Gastroesophageal sphincter (tissue), 4 donors: ENCODE measurements at regions not wholly inside any gene's neighbourhood (a gene's known extent, or its start where the extent isn't known, plus 50 kb on each side); places are given as distances from the start of the nearest gene placed in this dataset.

ENCODE experiments used
- ATAC-seq: fragments of 150-250 bp; one replicate; pipeline ENCODE4 v1.9.1; 2016; ENCODE audit warnings: mild to moderate bottlenecking, moderate library complexity
- H3K27ac ChIP-seq, 4 donors: fragments of 200-600 bp; sonication (generic) in 3 of 4; 1 replicate in 3 of 4; 2 replicates in 1 of 4; pipeline ENCODE4 v1.5.1; 2016 to 2019
- H3K27me3 ChIP-seq: fragments of 200-600 bp; sonication (generic); one replicate; pipeline ENCODE4 v1.5.1; 2019
- H3K36me3 ChIP-seq, 2 donors: fragments of 200-600 bp; sonication (generic); one replicate each; pipeline ENCODE4 v1.5.1; 2019; ENCODE audit warnings: control low read depth in 1 of 2
- H3K4me1 ChIP-seq, 3 donors: fragments of 200-600 bp; sonication (generic); 1 replicate in 2 of 3; 2 replicates in 1 of 3; pipeline ENCODE4 v1.5.1; 2016 to 2019; ENCODE audit warnings: control low read depth in 2 of 3
- H3K4me3 ChIP-seq, 2 donors: fragments of 200-600 bp; sonication (generic); one replicate each; pipeline ENCODE4 v1.5.1; 2019; ENCODE audit warnings: mild to moderate bottlenecking in 1 of 2, moderate library complexity in 1 of 2
- H3K9me3 ChIP-seq, 3 donors: fragments of 200-600 bp; sonication (generic); one replicate each; pipeline ENCODE4 v1.5.1; 2017 to 2019; ENCODE audit warnings: control low read depth in 2 of 3
- CTCF ChIP-seq, 4 experiments: fragments of 200-600 bp in 2 of 4; fragments of 450-650 bp in 2 of 4; sonication (generic) in 1 of 4; IDR thresholded peaks; one replicate each; pipeline ENCODE4 v1.5.1; 2017 to 2019; ENCODE audit warnings: antibody characterized with exemption in 4 of 4, mild to moderate bottlenecking in 2 of 4, moderate library complexity in 2 of 4
- EP300 ChIP-seq: sonication (generic); formaldehyde crosslinking; IDR thresholded peaks from one replicate; pipeline ENCODE4 v1.6.1; 2017; ENCODE audit warnings: antibody characterized with exemption, mild to moderate bottlenecking
- POLR2A ChIP-seq, 2 donors: fragments of 450-650 bp; IDR thresholded peaks; one replicate each; pipeline ENCODE4 v1.6.1; 2017; ENCODE audit warnings: antibody characterized with exemption in 2 of 2, mild to moderate bottlenecking in 2 of 2, moderate library complexity in 1 of 2
- POLR2AphosphoS5 ChIP-seq: sonication (generic); formaldehyde crosslinking; IDR thresholded peaks from one replicate; pipeline ENCODE4 v1.6.1; 2017; ENCODE audit warnings: antibody characterized with exemption
- WGBS, 2 donors: methylation state at CpG; one replicate each; pipeline ENCODE4 v1.1.5; 2018; ENCODE audit warnings: low coverage in 1 of 2; 5-methylcytosine and 5-hydroxymethylcytosine counted together

- H3K4me3 ChIP-seq = no peak overlapping the region
- WGBS, 2 donors = 40 to 100% methylated on average over 1 of the region's 11 CpGs
- TF ChIP-seq EP300 = no peak
- TF ChIP-seq CTCF (IDR thresholded peaks at IDR 0.05) = no peak
- TF ChIP-seq POLR2A (IDR thresholded peaks at IDR 0.05) = no peak
- no peak for TF ChIP-seq POLR2AphosphoS5
- H3K9me3 ChIP-seq = peaks cover 0 to 5% (median 0%) of the 10 kb centered on the region in 3 donors
- H3K36me3 ChIP-seq = no peaks in the 10 kb centered on the region
- peaks cover 6% of the 10 kb centered on the region for H3K27me3 ChIP-seq
- H3K4me1 ChIP-seq = no peaks in the 10 kb centered on the region
- no peak for ATAC-seq
- H3K27ac ChIP-seq = no peak overlapping the region
These were observed 94.6 kb upstream of the DIAPH3 start for GRCh38 chr13:60258349-60258748.

- TF ChIP-seq POLR2AphosphoS5 (no peak), EP300 (no peak), POLR2A (IDR thresholded peaks at IDR 0.05) (no peak), CTCF (IDR thresholded peaks at IDR 0.05) (no peak)
- H3K27me3 ChIP-seq = peaks cover 7% of the 10 kb centered on the region
- no peak overlapping the region for H3K27ac ChIP-seq
- no peak for ATAC-seq
- H3K36me3 ChIP-seq = no peaks in the 10 kb centered on the region
- peaks cover 0 to 6% (median 0%) of the 10 kb centered on the region in 3 donors for H3K9me3 ChIP-seq
- no peaks in the 10 kb centered on the region for H3K4me1 ChIP-seq
- no peak overlapping the region for H3K4me3 ChIP-seq
- 57% methylated on average over 1 of the region's 4 CpGs; no CpG with 5 or more reads in 1 of the 2 donors for WGBS, 2 donors
These were observed 96.7 kb upstream of the DIAPH3 start for GRCh38 chr13:60260440-60260839.

- Histone ChIP-seq H3K27ac (no peak overlapping the region), H3K27me3 (peaks cover 7% of the 10 kb centered on the region), H3K36me3 (no peaks in the 10 kb centered on the region), H3K4me1 (no peaks in the 10 kb centered on the region), H3K4me3 (no peak overlapping the region), H3K9me3 (peaks cover 0 to 6% (median 0%) of the 10 kb centered on the region in 3 donors)
- 62 to 70% methylated on average over 9 to 12 of the region's 12 CpGs for WGBS, 2 donors
- ATAC-seq = no peak
- TF ChIP-seq POLR2AphosphoS5 = no peak
- no peak for TF ChIP-seq POLR2A (IDR thresholded peaks at IDR 0.05)
- no peak for TF ChIP-seq CTCF (IDR thresholded peaks at IDR 0.05)
These were observed 98.0 kb upstream of the DIAPH3 start for GRCh38 chr13:60261432-60262351.

GRCh38 chr13:60265566-60265965 is 101.8 kb upstream of the DIAPH3 start:
- Histone ChIP-seq H3K27me3 (peaks cover 7% of the 10 kb centered on the region), H3K9me3 (peaks cover 0 to 6% (median 0%) of the 10 kb centered on the region in 3 donors), H3K27ac (no peak overlapping the region), H3K4me1 (no peaks in the 10 kb centered on the region), H3K36me3 (no peaks in the 10 kb centered on the region), H3K4me3 (no peak overlapping the region)
- no peak for TF ChIP-seq POLR2A (IDR thresholded peaks at IDR 0.05)
- no peak for TF ChIP-seq POLR2AphosphoS5
- WGBS, 2 donors = 95 to 100% methylated on average over 1 of the region's 1 CpG
- ATAC-seq = no peak

GRCh38 chr13:60267498-60268202 is 103.9 kb upstream of the DIAPH3 start:
- no peak for ATAC-seq
- Histone ChIP-seq H3K4me3 (peak overlapping the region; percentile 26 to 49), H3K27me3 (peaks cover 7% of the 10 kb centered on the region), H3K9me3 (peaks cover 0 to 6% (median 0%) of the 10 kb centered on the region in 3 donors), H3K27ac (no peak overlapping the region), H3K36me3 (no peaks in the 10 kb centered on the region), H3K4me1 (no peaks in the 10 kb centered on the region)
- TF ChIP-seq EP300 = no peak
- no peak for TF ChIP-seq CTCF (IDR thresholded peaks at IDR 0.05)
- TF ChIP-seq POLR2A (IDR thresholded peaks at IDR 0.05) = no peak
- TF ChIP-seq POLR2AphosphoS5 = no peak
- 53 to 75% methylated on average over 5 to 22 of the region's 24 CpGs for WGBS, 2 donors
